Activated naive CD4-positive, alpha-beta T cell treated with anti-CD3 and anti-CD28 coated beads, Interleukin-2, amount 50 U/mL, for 72 hours (primary cell): ENCODE measurements at regions not wholly inside any gene's neighbourhood (a gene's known extent, or its start where the extent isn't known, plus 50 kb on each side); places are given as distances from the start of the nearest gene placed in this dataset.

Experiments
- ATAC-seq, 2 donors: fragments of 150-1000 bp; cut with Tn5 transposase; 2 replicates each; pipeline ENCODE4 v1.10.0; 2021; ENCODE audit warnings: mild to moderate bottlenecking in 2 of 2, moderate library complexity in 2 of 2
- DNase-seq, 2 donors: peaks; one replicate each; pipeline ENCODE4 v3.0.0; 2021 to 2022; ENCODE audit warnings: low spot score in 2 of 2
- H3K27ac Mint-ChIP-seq, 2 donors: one replicate each; pipeline ENCODE4 v1.8.0; 2022; ENCODE audit warnings: mild to moderate bottlenecking in 2 of 2, mixed read lengths in 2 of 2
- H3K36me3 Mint-ChIP-seq, 2 donors: one replicate each; pipeline ENCODE4 v1.8.0; 2022; ENCODE audit warnings: mixed read lengths in 2 of 2
- H3K9me3 Mint-ChIP-seq, 2 donors: one replicate each; pipeline ENCODE4 v1.8.0; 2022; ENCODE audit warnings: mixed read lengths in 2 of 2

- H3K9me3 Mint-ChIP-seq, result peaks cover 14% of the 10 kb centered on the region in 2 donors
- no peak overlapping the region for H3K27ac Mint-ChIP-seq
- no peak for ATAC-seq
- H3K36me3 Mint-ChIP-seq, result no peaks in the 10 kb centered on the region
- no peak for DNase-seq
Observed at GRCh38 chr1:177857285-177857684, 112.6 kb downstream of the SEC16B start.

- no peak for ATAC-seq
- Mint-ChIP-seq H3K36me3 (no peaks in the 10 kb centered on the region), H3K9me3 (peaks cover 5 to 18% of the 10 kb centered on the region in 2 donors), H3K27ac (no peak overlapping the region)
- no peak for DNase-seq
Observed at GRCh38 chr1:177854951-177855350, 114.9 kb downstream of the SEC16B start.

GRCh38 chr1:177849579-177850290, 120.1 kb downstream of the SEC16B start:
- ATAC-seq (no peak), DNase-seq (no peak)
- H3K36me3 Mint-ChIP-seq, result no peaks in the 10 kb centered on the region
- peaks cover 20 to 31% of the 10 kb centered on the region in 2 donors for H3K9me3 Mint-ChIP-seq
- no peak overlapping the region for H3K27ac Mint-ChIP-seq

- ATAC-seq (no peak), DNase-seq (no peak)
- H3K27ac Mint-ChIP-seq, result no peak overlapping the region
- H3K9me3 Mint-ChIP-seq, result peaks cover 18 to 29% of the 10 kb centered on the region in 2 donors
- no peaks in the 10 kb centered on the region for H3K36me3 Mint-ChIP-seq
Observed at GRCh38 chr1:177849130-177849529, 120.7 kb downstream of the SEC16B start.

- no peak for ATAC-seq
- no peaks in the 10 kb centered on the region for H3K36me3 Mint-ChIP-seq
- peaks cover 15 to 23% of the 10 kb centered on the region in 2 donors for H3K9me3 Mint-ChIP-seq
- DNase-seq, result no peak
- no peak overlapping the region for H3K27ac Mint-ChIP-seq
Observed at GRCh38 chr1:177848577-177848976, 121.3 kb downstream of the SEC16B start.

- Mint-ChIP-seq H3K36me3 (no peaks in the 10 kb centered on the region), H3K9me3 (peaks cover 19 to 23% of the 10 kb centered on the region in 2 donors), H3K27ac (no peak overlapping the region)
- DNase-seq (no peak), ATAC-seq (no peak)
Observed at GRCh38 chr1:177847843-177848242, 122.0 kb downstream of the SEC16B start.

- H3K27ac Mint-ChIP-seq, result no peak overlapping the region
- H3K9me3 Mint-ChIP-seq, result peaks cover 13 to 16% of the 10 kb centered on the region in 2 donors
- DNase-seq (no peak), ATAC-seq (no peak)
- H3K36me3 Mint-ChIP-seq, result no peaks in the 10 kb centered on the region
Observed at GRCh38 chr1:177838907-177839485, 130.9 kb downstream of the SEC16B start.

- H3K36me3 Mint-ChIP-seq, result no peaks in the 10 kb centered on the region
- H3K9me3 Mint-ChIP-seq, result peaks cover 14% of the 10 kb centered on the region in 2 donors
- DNase-seq, result no peak
- no peak overlapping the region for H3K27ac Mint-ChIP-seq
- no peak for ATAC-seq
Observed at GRCh38 chr1:177833631-177834030, 136.2 kb downstream of the SEC16B start.

- no peak for DNase-seq
- H3K27ac Mint-ChIP-seq, result no peak overlapping the region
- ATAC-seq, result no peak
- no peaks in the 10 kb centered on the region for H3K36me3 Mint-ChIP-seq
- H3K9me3 Mint-ChIP-seq, result peaks cover 14 to 16% of the 10 kb centered on the region in 2 donors
Observed at GRCh38 chr1:177830531-177831135, 139.2 kb downstream of the SEC16B start.

GRCh38 chr1:177825276-177825901, 144.5 kb downstream of the SEC16B start:
- ATAC-seq (no peak), DNase-seq (no peak)
- Mint-ChIP-seq H3K27ac (no peak overlapping the region), H3K36me3 (peaks cover 0 to 5% of the 10 kb centered on the region in 2 donors), H3K9me3 (peaks cover 4 to 11% of the 10 kb centered on the region in 2 donors)

GRCh38 chr1:177824508-177824982, 145.3 kb downstream of the SEC16B start:
- DNase-seq (no peak), ATAC-seq (no peak)
- Mint-ChIP-seq H3K9me3 (peaks cover 4 to 12% of the 10 kb centered on the region in 2 donors), H3K36me3 (peaks cover 0 to 5% of the 10 kb centered on the region in 2 donors), H3K27ac (no peak overlapping the region)

GRCh38 chr1:177820213-177820612, 149.6 kb downstream of the SEC16B start:
- Mint-ChIP-seq H3K27ac (no peak overlapping the region), H3K9me3 (peaks cover 11 to 20% of the 10 kb centered on the region in 2 donors), H3K36me3 (peaks cover 0 to 9% of the 10 kb centered on the region in 2 donors)
- DNase-seq, result no peak
- ATAC-seq, result no peak

- ATAC-seq (no peak), DNase-seq (no peak)
- Mint-ChIP-seq H3K36me3 (peaks cover 0 to 8% of the 10 kb centered on the region in 2 donors), H3K9me3 (peaks cover 15 to 27% of the 10 kb centered on the region in 2 donors), H3K27ac (no peak overlapping the region)
Observed at GRCh38 chr1:177817937-177818875, 151.7 kb downstream of the SEC16B start.

- Mint-ChIP-seq H3K9me3 (peaks cover 21 to 25% of the 10 kb centered on the region in 2 donors), H3K27ac (no peak overlapping the region), H3K36me3 (peaks cover 0 to 11% of the 10 kb centered on the region in 2 donors)
- no peak for ATAC-seq
- no peak for DNase-seq
Observed at GRCh38 chr1:177812650-177813049, 157.2 kb downstream of the SEC16B start.

GRCh38 chr1:177812144-177812543, 157.7 kb downstream of the SEC16B start:
- no peak overlapping the region for H3K27ac Mint-ChIP-seq
- peaks cover 21 to 25% of the 10 kb centered on the region in 2 donors for H3K9me3 Mint-ChIP-seq
- ATAC-seq (no peak), DNase-seq (no peak)
- H3K36me3 Mint-ChIP-seq, result peaks cover 0 to 14% of the 10 kb centered on the region in 2 donors

- Mint-ChIP-seq H3K9me3 (peaks cover 21% of the 10 kb centered on the region in 2 donors), H3K27ac (no peak overlapping the region), H3K36me3 (peaks cover 0 to 14% of the 10 kb centered on the region in 2 donors)
- no peak for ATAC-seq
- DNase-seq, result no peak
Observed at GRCh38 chr1:177811429-177811828, 158.4 kb downstream of the SEC16B start.
